A549 (cell line): ENCODE measurements at regions not wholly inside any gene's neighbourhood (a gene's known extent, or its start where the extent isn't known, plus 50 kb on each side); places are given as distances from the start of the nearest gene placed in this dataset.

Source experiments
- ATAC-seq, 2 experiments: fragments of 200-7000 bp in 1 of 2; fragments of >200 bp in 1 of 2; cut with Nextera tagmentation in 1 of 2; cut with Tn5 transposase in 1 of 2; 3 replicates each; pipeline versions ENCODE4 v1.8.0 to v1.9.1; 2018 to 2020; ENCODE audit warnings: mild to moderate bottlenecking in 1 of 2, moderate library complexity in 1 of 2
- CTCF ChIA-PET: fragments of 300-600 bp; sonication (Branson Sonifier 250); formaldehyde crosslinking; extraction: SDS; loops from one replicate; lab custom pipeline; 2021; ENCODE audit warnings: antibody characterized with exemption, inconsistent platforms; lab: Yijun Ruan, JAX
- POLR2A ChIA-PET: fragments of 350-600 bp; formaldehyde crosslinking; extraction: SDS; loops from one replicate; lab custom pipeline; 2021; ENCODE audit warnings: antibody characterized with exemption, inconsistent platforms; lab: Yijun Ruan, JAX
- DNase-seq, 2 experiments: peaks; one replicate each; pipeline versions ENCODE4 v3.0.0 to v3.0.0-alpha.2; 2011 to 2016; ENCODE audit warnings: low read depth in 1 of 2, low spot score in 1 of 2
- FAIRE-seq: peaks from 2 replicates; lab custom pipeline; 2011; peaks lifted over from hg19 to GRCh38; lab: Jason Lieb, UNC
- H3K27ac ChIP-seq, 2 experiments: fragments of >200 bp; sonication (Bioruptor Twin); formaldehyde crosslinking; 3 replicates each; pipeline ENCODE4 v1.5.1; 2016 to 2017
- H3K4me1 ChIP-seq: fragments of >200 bp; sonication (Bioruptor Twin); formaldehyde crosslinking; 3 replicates; pipeline ENCODE4 v1.6.1; 2016
- H3K4me2 ChIP-seq: fragments of >200 bp; sonication (Bioruptor Twin); formaldehyde crosslinking; 3 replicates; pipeline ENCODE4 v1.6.1; 2016
- H3K4me3 ChIP-seq: fragments of >200 bp; sonication (Bioruptor Twin); formaldehyde crosslinking; 3 replicates; pipeline ENCODE4 v1.5.1; 2016
- H3K9me3 ChIP-seq: fragments of >200 bp; sonication (Bioruptor Twin); formaldehyde crosslinking; 3 replicates; pipeline ENCODE4 v1.6.1; 2016
- CEBPB ChIP-seq, 2 experiments: fragments of >200 bp in 1 of 2; sonication (Bioruptor Twin) in 1 of 2; formaldehyde crosslinking in 1 of 2; IDR thresholded peaks; 2 replicates each; pipeline ENCODE4 v1.6.1; 2012 to 2016
- CHD2 ChIP-seq: fragments of 150-350 bp; IDR thresholded peaks from 2 replicates; pipeline ENCODE4 v1.6.1; 2014; ENCODE audit warnings: low read length; ENCODE audit not compliant: partially characterized antibody
- CTCF ChIP-seq: fragments of >200 bp; sonication (Bioruptor Twin); formaldehyde crosslinking; IDR thresholded peaks from 3 replicates; pipeline ENCODE4 v1.5.1; 2016
- ELK1 ChIP-seq: fragments of 150-350 bp; IDR thresholded peaks from 2 replicates; pipeline ENCODE4 v1.6.1; 2014; ENCODE audit warnings: low read depth, mild to moderate bottlenecking, low read length
- FOXS1 ChIP-seq: fragments of 250-450 bp; sonication (Bioruptor Pico); IDR thresholded peaks from 2 replicates; pipeline ENCODE4 v1.5.0; 2020; ENCODE audit warnings: mild to moderate bottlenecking, moderate library complexity
- HES2 ChIP-seq: fragments of >200 bp; sonication (Bioruptor Twin); formaldehyde crosslinking; IDR thresholded peaks from 2 replicates; pipeline ENCODE4 v1.6.1; 2016
- KDM1A ChIP-seq: fragments of 200-600 bp; sonication (generic); IDR thresholded peaks from 2 replicates; pipeline ENCODE4 v1.6.1; 2016; ENCODE audit warnings: low read depth, mild to moderate bottlenecking
- MAFK ChIP-seq: fragments of 450-650 bp; IDR thresholded peaks from 2 replicates; pipeline ENCODE4 v1.6.1; 2014; ENCODE audit not compliant: partially characterized antibody
- MAZ ChIP-seq: fragments of 150-350 bp; IDR thresholded peaks from 2 replicates; pipeline ENCODE4 v1.6.1; 2014; ENCODE audit warnings: antibody characterized with exemption, low read depth, low read length, borderline replicate concordance
- MYC ChIP-seq: IDR thresholded peaks from 2 replicates; pipeline ENCODE4 v1.6.1; 2012; ENCODE audit warnings: mild to moderate bottlenecking, inconsistent platforms, low read length, improper control_type of control experiment, borderline replicate concordance
- NFE2L2 ChIP-seq: fragments of 150-350 bp; conservative IDR thresholded peaks from 2 replicates; pipeline ENCODE4 v1.6.1; 2014; ENCODE audit warnings: low read length
- NPAS2 ChIP-seq: fragments of 250-450 bp; sonication (Bioruptor Pico); IDR thresholded peaks from 2 replicates; pipeline ENCODE4 v1.8.0; 2022; ENCODE audit warnings: mild to moderate bottlenecking, moderate library complexity, borderline replicate concordance
- POLR2A ChIP-seq: IDR thresholded peaks from 2 replicates; pipeline ENCODE4 v1.6.1; 2012; ENCODE audit warnings: mild to moderate bottlenecking, low read length
- POLR2AphosphoS2 ChIP-seq: conservative IDR thresholded peaks from 2 replicates; pipeline ENCODE4 v1.6.1; 2012; ENCODE audit warnings: low read length, improper control_type of control experiment, inconsistent platforms
- RCOR1 ChIP-seq: fragments of 150-350 bp; IDR thresholded peaks from 2 replicates; pipeline ENCODE4 v1.6.1; 2014; ENCODE audit warnings: antibody characterized with exemption, low read length, low read depth
- SMC3 ChIP-seq: fragments of >200 bp; sonication (Bioruptor Twin); formaldehyde crosslinking; IDR thresholded peaks from 3 replicates; pipeline ENCODE4 v1.6.1; 2018; ENCODE audit warnings: inconsistent platforms
- TFCP2L1 ChIP-seq: fragments of 250-450 bp; sonication (Bioruptor Pico); IDR thresholded peaks from 2 replicates; pipeline ENCODE4 v1.5.0; 2021; ENCODE audit warnings: mild to moderate bottlenecking
- TP53 ChIP-seq: fragments of 250-450 bp; sonication (Bioruptor Pico); IDR thresholded peaks from 2 replicates; pipeline ENCODE4 v1.5.0; 2021; ENCODE audit warnings: mild to moderate bottlenecking, moderate library complexity
- USF2 ChIP-seq: fragments of 450-650 bp; IDR thresholded peaks from 2 replicates; pipeline ENCODE4 v1.6.1; 2014; ENCODE audit warnings: antibody characterized with exemption
- ZSCAN20 ChIP-seq: fragments of 250-450 bp; sonication (Bioruptor Pico); IDR thresholded peaks from 2 replicates; pipeline ENCODE4 v1.8.0; 2022; ENCODE audit warnings: mild to moderate bottlenecking, moderate library complexity
- WGBS: methylation state at CpG from one replicate; pipeline ENCODE4 v1.1.6; 2017; ENCODE audit errors: missing lambda C conversion rate; 5-methylcytosine and 5-hydroxymethylcytosine counted together

- H3K4me1 ChIP-seq: no peaks in the 10 kb centered on the region
- FAIRE-seq: no peak
- ATAC-seq: no peak
- CTCF ChIA-PET: no interaction called here
- H3K4me2 ChIP-seq: no peak overlapping the region
- H3K9me3 ChIP-seq: no peaks in the 10 kb centered on the region
- WGBS: 61% methylated on average over 4 of the region's 4 CpGs
- no peak for TF ChIP-seq RCOR1
- TF ChIP-seq KDM1A: no peak
- no peak for TF ChIP-seq MAZ
- POLR2A ChIA-PET: no interaction called here
- no peak overlapping the region for H3K4me3 ChIP-seq
- DNase-seq: no peak
- H3K27ac ChIP-seq: no peak overlapping the region
These were observed 226.2 kb upstream of the ZSWIM2 start for GRCh38 chr2:187075199-187075635.

- Histone ChIP-seq H3K27ac (no peak overlapping the region), H3K4me3 (no peak overlapping the region), H3K4me1 (no peaks in the 10 kb centered on the region), H3K4me2 (no peak overlapping the region), H3K9me3 (no peaks in the 10 kb centered on the region)
- no peak for FAIRE-seq
- ChIA-PET CTCF (no interaction called here), POLR2A (no interaction called here)
- no peak for TF ChIP-seq ZSCAN20 (CRISPR knock-in tag)
- TF ChIP-seq ELK1: no peak
- TF ChIP-seq NPAS2 (CRISPR knock-in tag): no peak
- TF ChIP-seq NFE2L2: no peak
- no peak for TF ChIP-seq POLR2AphosphoS2
- TF ChIP-seq TP53 (CRISPR knock-in tag): no peak
- TF ChIP-seq MAZ: no peak
- no peak for TF ChIP-seq SMC3
- no peak for TF ChIP-seq USF2
- TF ChIP-seq TFCP2L1 (CRISPR knock-in tag): no peak
- no peak for ATAC-seq
- no peak for DNase-seq
These were observed 209.2 kb upstream of the ZSWIM2 start for GRCh38 chr2:187058198-187058597.

- no peak for DNase-seq
- Histone ChIP-seq H3K4me3 (no peak overlapping the region), H3K9me3 (no peaks in the 10 kb centered on the region), H3K4me1 (no peaks in the 10 kb centered on the region), H3K4me2 (no peak overlapping the region), H3K27ac (no peak overlapping the region)
- ChIA-PET CTCF (no interaction called here), POLR2A (no interaction called here)
- FAIRE-seq: no peak
- ATAC-seq: no peak
- 31% methylated on average over 1 of the region's 1 CpG for WGBS
- TF ChIP-seq CHD2 (no peak), TFCP2L1 (CRISPR knock-in tag) (no peak), POLR2A (no peak), CTCF (no peak), MAFK (no peak), FOXS1 (CRISPR knock-in tag) (no peak), POLR2AphosphoS2 (no peak), NPAS2 (CRISPR knock-in tag) (no peak), CEBPB (IDR thresholded peaks at IDR 0.05) (no peak), HES2 (no peak), MYC (no peak)
These were observed 208.5 kb upstream of the ZSWIM2 start for GRCh38 chr2:187057466-187057865.
